Gastroesophageal sphincter (tissue), 3 donors: ENCODE measurements at regions not wholly inside any gene's neighbourhood (a gene's known extent, or its start where the extent isn't known, plus 50 kb on each side); places are given as distances from the start of the nearest gene placed in this dataset.

Experiments used
- CTCF ChIP-seq, 4 experiments: fragments of 200-600 bp in 2 of 4; fragments of 450-650 bp in 2 of 4; sonication (generic) in 1 of 4; IDR thresholded peaks; one replicate each; pipeline ENCODE4 v1.5.1; 2017 to 2019; ENCODE audit warnings: antibody characterized with exemption in 4 of 4, mild to moderate bottlenecking in 2 of 4, moderate library complexity in 2 of 4
- EP300 ChIP-seq: sonication (generic); formaldehyde crosslinking; IDR thresholded peaks from one replicate; pipeline ENCODE4 v1.6.1; 2017; ENCODE audit warnings: antibody characterized with exemption, mild to moderate bottlenecking
- POLR2A ChIP-seq, 2 donors: fragments of 450-650 bp; IDR thresholded peaks; one replicate each; pipeline ENCODE4 v1.6.1; 2017; ENCODE audit warnings: antibody characterized with exemption in 2 of 2, mild to moderate bottlenecking in 2 of 2, moderate library complexity in 1 of 2
- POLR2AphosphoS5 ChIP-seq: sonication (generic); formaldehyde crosslinking; IDR thresholded peaks from one replicate; pipeline ENCODE4 v1.6.1; 2017; ENCODE audit warnings: antibody characterized with exemption

GRCh38 chr9:31023847-31024246 lies 1360.6 kb upstream of the ACO1 start:
- TF ChIP-seq CTCF (IDR thresholded peaks at IDR 0.05): no peak
- TF ChIP-seq POLR2A (IDR thresholded peaks at IDR 0.05): no peak
- no peak for TF ChIP-seq POLR2AphosphoS5
- no peak for TF ChIP-seq EP300
